Endothelial cell of umbilical vein (primary cell): ENCODE measurements at regions not wholly inside any gene's neighbourhood (a gene's known extent, or its start where the extent isn't known, plus 50 kb on each side); places are given as distances from the start of the nearest gene placed in this dataset.

Source experiments
- BruUV-seq: library from RNA; stranded (reverse); fragments of 400-500 nt; replicated peaks from 2 replicates; lab custom pipeline; 2021; lab: Mats Ljungman, UMichigan
- CTCF ChIA-PET: fragments of 300-600, 350-600 bp; sonication (Branson Sonifier 250); formaldehyde crosslinking; loops from one replicate; lab custom pipeline; 2021; ENCODE audit warnings: antibody characterized with exemption, inconsistent platforms; lab: Charles Lee
- POLR2A ChIA-PET: fragments of 300-600, 350-600 bp; sonication (Branson Sonifier 250); formaldehyde crosslinking; loops from one replicate; lab custom pipeline; 2021; ENCODE audit warnings: antibody characterized with exemption, inconsistent platforms; lab: Charles Lee
- DNase-seq: peaks from one replicate; pipeline ENCODE4 v3.0.0-alpha.2; 2011; ENCODE audit warnings: low read depth, low spot score
- FAIRE-seq: peaks from 2 replicates; lab custom pipeline; 2011; peaks lifted over from hg19 to GRCh38; lab: Jason Lieb, UNC
- H2AFZ ChIP-seq: 2 replicates; pipeline ENCODE4 v1.6.0; 2012; ENCODE audit warnings: low read depth, low read length, control low read depth, inconsistent platforms
- H3K27ac ChIP-seq: 2 replicates; pipeline ENCODE4 v1.5.1; 2011; ENCODE audit warnings: low read depth, mild to moderate bottlenecking, control low read depth, low read length, moderate library complexity; ENCODE audit not compliant: insufficient read depth
- H3K27me3 ChIP-seq, 2 experiments: 2 replicates each; pipeline versions ENCODE4 v1.6.0 to v1.6.1; 2011; ENCODE audit warnings: low read length in 2 of 2, mixed read lengths in 1 of 2; ENCODE audit not compliant: control insufficient read depth in 2 of 2, insufficient read depth in 2 of 2
- H3K36me3 ChIP-seq, 2 experiments: 2 replicates in 1 of 2; 3 replicates in 1 of 2; pipeline ENCODE4 v1.5.1; 2011; ENCODE audit warnings: low read length in 2 of 2, mild to moderate bottlenecking in 1 of 2, moderate library complexity in 1 of 2; ENCODE audit not compliant: control insufficient read depth in 2 of 2, insufficient read depth in 2 of 2; ENCODE audit errors: extremely low read depth in 1 of 2
- H3K4me1 ChIP-seq: 3 replicates; pipeline ENCODE4 v1.5.1; 2011; ENCODE audit warnings: mild to moderate bottlenecking, low read length; ENCODE audit not compliant: control insufficient read depth, insufficient read depth; ENCODE audit errors: extremely low read depth
- H3K4me2 ChIP-seq: 2 replicates; pipeline ENCODE4 v1.6.1; 2011; ENCODE audit warnings: low read length, control low read depth, mixed read lengths; ENCODE audit not compliant: insufficient read depth
- H3K4me3 ChIP-seq, 3 experiments: fragments of 200-600 bp in 1 of 3; sonication (generic), shearing (Covaris generic) in 1 of 3; replicated peaks in 1 of 3; 2 replicates each; pipeline ENCODE4 v1.5.1; 2011 to 2016; ENCODE audit warnings: control low read depth in 3 of 3, low read length in 3 of 3, mild to moderate bottlenecking in 2 of 3, inconsistent platforms in 1 of 3, low read depth in 1 of 3, moderate library complexity in 1 of 3; ENCODE audit not compliant: insufficient read depth in 1 of 3
- H3K79me2 ChIP-seq: 2 replicates; pipeline ENCODE4 v1.6.0; 2012; ENCODE audit warnings: low read length, inconsistent platforms; ENCODE audit not compliant: control insufficient read depth, insufficient read depth
- H3K9ac ChIP-seq: replicated peaks from 2 replicates; pipeline ENCODE3; 2011; ENCODE audit warnings: low read length, control low read depth; ENCODE audit not compliant: insufficient read depth; ENCODE audit errors: extremely low read depth
- H3K9me1 ChIP-seq: replicated peaks from 3 replicates; pipeline ENCODE4 v1.6.0; 2011; ENCODE audit warnings: mild to moderate bottlenecking, low read length; ENCODE audit not compliant: control insufficient read depth, insufficient read depth; ENCODE audit errors: extremely low read depth
- H3K9me3 ChIP-seq: replicated peaks from 2 replicates; pipeline ENCODE4 v1.5.1; 2012; ENCODE audit warnings: low read length, inconsistent platforms; ENCODE audit not compliant: control insufficient read depth, insufficient read depth
- H4K20me1 ChIP-seq: replicated peaks from 2 replicates; pipeline ENCODE3; 2011; ENCODE audit warnings: mild to moderate bottlenecking, low read length; ENCODE audit not compliant: control insufficient read depth, insufficient read depth; ENCODE audit errors: extremely low read depth
- CTCF ChIP-seq, 2 donors: IDR thresholded peaks; 1 replicate in 1 of 2; 2 replicates in 1 of 2; pipeline ENCODE4 v1.5.1; 2011; ENCODE audit warnings: low read length in 2 of 2, mild to moderate bottlenecking in 2 of 2, moderate library complexity in 2 of 2, control low read depth in 1 of 2, inconsistent platforms in 1 of 2, low read depth in 1 of 2; ENCODE audit not compliant: insufficient read depth in 1 of 2; ENCODE audit errors: extremely low read depth in 1 of 2
- EZH2 ChIP-seq: IDR thresholded peaks from 2 replicates; pipeline ENCODE4 v1.6.1; 2012; ENCODE audit warnings: borderline replicate concordance, low read depth, mild to moderate bottlenecking, moderate library complexity, low read length, inconsistent platforms; ENCODE audit not compliant: severe bottlenecking
- FOS ChIP-seq: IDR thresholded peaks from 2 replicates; pipeline ENCODE4 v1.6.1; 2011; ENCODE audit warnings: mild to moderate bottlenecking, low read length, moderate library complexity, borderline replicate concordance; ENCODE audit not compliant: insufficient read depth
- GATA2 ChIP-seq: IDR thresholded peaks from 2 replicates; pipeline ENCODE4 v1.7.0; 2011; ENCODE audit warnings: low read depth, mild to moderate bottlenecking, moderate library complexity, mixed read lengths, low read length; ENCODE audit not compliant: insufficient read length, insufficient read depth
- JUN ChIP-seq: IDR thresholded peaks from 2 replicates; pipeline ENCODE4 v1.6.1; 2011; ENCODE audit warnings: borderline replicate concordance, low read depth; ENCODE audit not compliant: insufficient read length, insufficient read depth
- MAX ChIP-seq: IDR thresholded peaks from 2 replicates; pipeline ENCODE4 v1.6.1; 2011; ENCODE audit not compliant: insufficient read depth, insufficient read length
- MYC ChIP-seq: IDR thresholded peaks from one replicate; pipeline ENCODE4 v1.6.1; 2011; ENCODE audit warnings: mild to moderate bottlenecking, low read depth, low read length
- POLR2A ChIP-seq: IDR thresholded peaks from 2 replicates; pipeline ENCODE4 v1.6.1; 2012; ENCODE audit warnings: low read depth, mild to moderate bottlenecking, control low read depth, low read length
- POLR2AphosphoS5 ChIP-seq: IDR thresholded peaks from 2 replicates; pipeline ENCODE4 v1.6.1; 2012; ENCODE audit warnings: low read depth, mild to moderate bottlenecking, control low read depth, low read length, moderate library complexity; ENCODE audit not compliant: insufficient read depth
- dilution Hi-C: fragments of 300-500 bp; cut with MboI; formaldehyde crosslinking; loops from one replicate; pipeline ENCODE4 v1.15.0; 2019; ENCODE audit warnings: low sequenced_read_pairs; ENCODE audit not compliant: extremely low pct_ligation_motif_present
- intact Hi-C: fragments of 100-400 bp; cut with micrococcal nuclease; formaldehyde crosslinking; loops from one replicate; pipeline ENCODE4 v1.10.0; 2022

GRCh38 chr3:196141052-196141865 is 59.4 kb upstream of the TFRC start:
- Histone ChIP-seq H3K4me1 (no peaks in the 10 kb centered on the region), H3K9me3 (no peaks in the 10 kb centered on the region), H3K4me2 (no peak overlapping the region), H2AFZ (no peak overlapping the region), H3K27me3 (peaks cover 1 to 9% of the 10 kb centered on the region in 2 experiments), H3K79me2 (no peaks in the 10 kb centered on the region), H3K36me3 (no peaks in the 10 kb centered on the region), H4K20me1 (no peaks in the 10 kb centered on the region), H3K27ac (no peak overlapping the region), H3K4me3 (no peak overlapping the region), H3K9ac (no peak overlapping the region), H3K9me1 (no peaks in the 10 kb centered on the region)
- dilution Hi-C loops, result no loop called here
- no peak for DNase-seq
- no TSS peak for BruUV-seq
- TF ChIP-seq POLR2A (no peak), JUN (no peak), MAX (no peak), CTCF (IDR thresholded peaks at IDR 0.05; ENCODE audit: extremely low read depth in 1 of 2, insufficient read depth in 1 of 2, low read depth in 1 of 2, low read length in 2 of 2) (no peak), POLR2AphosphoS5 (no peak), GATA2 (no peak), FOS (no peak), EZH2 (no peak), MYC (no peak)
- CTCF ChIA-PET, result no interaction called here
- POLR2A ChIA-PET, result no interaction called here
- intact Hi-C loops, result no loop called here
- no peak for FAIRE-seq
